Suprapubic skin (tissue), 4 donors: ENCODE measurements at regions not wholly inside any gene's neighbourhood (a gene's known extent, or its start where the extent isn't known, plus 50 kb on each side); places are given as distances from the start of the nearest gene placed in this dataset.
"Not testable (repeated sequence)": the region's sequence is repeated elsewhere in the genome, so short reads cannot be mapped to it uniquely, and the experiment has no call there.

Source experiments
- DNase-seq, 2 donors: peaks; one replicate each; pipeline ENCODE4 v3.0.0-alpha.2; 2019; ENCODE audit warnings: low spot score in 2 of 2
- H3K27ac ChIP-seq: fragments of 200-600 bp; sonication (generic); one replicate; pipeline ENCODE4 v1.5.1; 2019
- H3K27me3 ChIP-seq: fragments of 200-600 bp; sonication (generic); one replicate; pipeline ENCODE4 v1.5.1; 2019
- H3K36me3 ChIP-seq: fragments of 200-600 bp; sonication (generic); one replicate; pipeline ENCODE4 v1.5.1; 2019
- H3K4me1 ChIP-seq: fragments of 200-600 bp; sonication (generic); one replicate; pipeline ENCODE4 v1.5.1; 2019
- H3K4me3 ChIP-seq: fragments of 200-600 bp; sonication (generic); one replicate; pipeline ENCODE4 v1.5.1; 2019; ENCODE audit warnings: mild to moderate bottlenecking
- H3K9me3 ChIP-seq: fragments of 200-600 bp; sonication (generic); one replicate; pipeline ENCODE4 v1.5.1; 2019
- EP300 ChIP-seq: sonication (generic); formaldehyde crosslinking; IDR thresholded peaks from one replicate; pipeline ENCODE4 v1.6.1; 2017; ENCODE audit warnings: antibody characterized with exemption
- POLR2A ChIP-seq, 2 donors: fragments of 450-650 bp; IDR thresholded peaks; one replicate each; pipeline ENCODE4 v1.6.1; 2017; ENCODE audit warnings: antibody characterized with exemption in 2 of 2, mild to moderate bottlenecking in 2 of 2, moderate library complexity in 2 of 2
- POLR2AphosphoS5 ChIP-seq, 3 donors: sonication (generic); formaldehyde crosslinking; IDR thresholded peaks; one replicate each; pipeline ENCODE4 v1.6.1; 2017; ENCODE audit warnings: antibody characterized with exemption in 3 of 3
- WGBS: methylation state at CpG from one replicate; pipeline ENCODE4 v1.1.5; 2018; 5-methylcytosine and 5-hydroxymethylcytosine counted together
- TF ChIP-seq, protein P1 (sequence below), 2 donors: fragments of 200-600 bp in 1 of 2; fragments of 450-650 bp in 1 of 2; sonication (generic) in 1 of 2; IDR thresholded peaks; one replicate each; pipeline ENCODE4 v1.5.1; 2016 to 2019; ENCODE audit warnings: antibody characterized with exemption in 2 of 2, mild to moderate bottlenecking in 1 of 2, moderate library complexity in 1 of 2

- Histone ChIP-seq H3K36me3 (no peaks in the 10 kb centered on the region), H3K27ac (no peak overlapping the region), H3K9me3 (no peaks in the 10 kb centered on the region), H3K4me3 (no peak overlapping the region), H3K27me3 (no peaks in the 10 kb centered on the region), H3K4me1 (no peaks in the 10 kb centered on the region)
- TF ChIP-seq, protein P1, sequence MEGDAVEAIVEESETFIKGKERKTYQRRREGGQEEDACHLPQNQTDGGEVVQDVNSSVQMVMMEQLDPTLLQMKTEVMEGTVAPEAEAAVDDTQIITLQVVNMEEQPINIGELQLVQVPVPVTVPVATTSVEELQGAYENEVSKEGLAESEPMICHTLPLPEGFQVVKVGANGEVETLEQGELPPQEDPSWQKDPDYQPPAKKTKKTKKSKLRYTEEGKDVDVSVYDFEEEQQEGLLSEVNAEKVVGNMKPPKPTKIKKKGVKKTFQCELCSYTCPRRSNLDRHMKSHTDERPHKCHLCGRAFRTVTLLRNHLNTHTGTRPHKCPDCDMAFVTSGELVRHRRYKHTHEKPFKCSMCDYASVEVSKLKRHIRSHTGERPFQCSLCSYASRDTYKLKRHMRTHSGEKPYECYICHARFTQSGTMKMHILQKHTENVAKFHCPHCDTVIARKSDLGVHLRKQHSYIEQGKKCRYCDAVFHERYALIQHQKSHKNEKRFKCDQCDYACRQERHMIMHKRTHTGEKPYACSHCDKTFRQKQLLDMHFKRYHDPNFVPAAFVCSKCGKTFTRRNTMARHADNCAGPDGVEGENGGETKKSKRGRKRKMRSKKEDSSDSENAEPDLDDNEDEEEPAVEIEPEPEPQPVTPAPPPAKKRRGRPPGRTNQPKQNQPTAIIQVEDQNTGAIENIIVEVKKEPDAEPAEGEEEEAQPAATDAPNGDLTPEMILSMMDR (IDR thresholded peaks at IDR 0.05) = no peak
- TF ChIP-seq POLR2AphosphoS5 (IDR thresholded peaks at IDR 0.05) (no peak), EP300 (no peak), POLR2A (IDR thresholded peaks at IDR 0.05) (no peak)
- DNase-seq = no peak
- 90% methylated on average over 3 of the region's 3 CpGs for WGBS
Observed at GRCh38 chr13:71214357-71214756, 652.6 kb downstream of the DACH1 start.

DNA sequence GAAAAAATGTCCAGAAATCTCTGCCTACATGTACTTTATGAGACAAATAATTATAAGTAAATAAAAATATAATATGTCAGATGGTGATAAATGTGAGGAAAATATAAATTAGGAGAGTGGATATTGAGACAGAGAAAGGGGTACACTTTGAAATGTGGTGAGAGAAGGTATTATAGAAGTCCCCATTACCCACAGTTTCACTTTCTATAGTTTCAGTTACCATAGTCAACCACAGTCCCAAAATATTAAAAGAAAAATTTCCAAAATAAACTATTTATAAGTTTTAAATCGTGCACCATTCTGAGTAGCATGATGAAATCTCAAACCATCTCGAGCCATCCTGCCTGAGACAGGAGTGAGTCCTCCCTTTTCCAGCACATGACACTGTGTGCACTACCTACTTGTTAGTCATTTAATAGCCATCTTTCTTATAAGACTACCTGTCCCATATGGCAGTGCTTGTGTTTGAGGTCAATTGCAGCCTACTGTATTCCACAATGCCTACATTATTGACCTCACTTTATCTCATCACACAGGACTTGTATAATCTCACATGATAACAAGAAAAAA lies 653.7 kb downstream of the DACH1 start:
- H3K9me3 ChIP-seq = no peaks in the 10 kb centered on the region
- no peaks in the 10 kb centered on the region for H3K4me1 ChIP-seq
- no peak overlapping the region for H3K27ac ChIP-seq
- no peak for DNase-seq
- TF ChIP-seq POLR2A (IDR thresholded peaks at IDR 0.05) (no peak), EP300 (no peak), POLR2AphosphoS5 (IDR thresholded peaks at IDR 0.05) (no peak)
- TF ChIP-seq, protein P1 (IDR thresholded peaks at IDR 0.05) = no peak
- H3K27me3 ChIP-seq = no peaks in the 10 kb centered on the region
- no peak overlapping the region for H3K4me3 ChIP-seq
- H3K36me3 ChIP-seq = no peaks in the 10 kb centered on the region
- 89% methylated on average over 2 of the region's 2 CpGs for WGBS

DNA sequence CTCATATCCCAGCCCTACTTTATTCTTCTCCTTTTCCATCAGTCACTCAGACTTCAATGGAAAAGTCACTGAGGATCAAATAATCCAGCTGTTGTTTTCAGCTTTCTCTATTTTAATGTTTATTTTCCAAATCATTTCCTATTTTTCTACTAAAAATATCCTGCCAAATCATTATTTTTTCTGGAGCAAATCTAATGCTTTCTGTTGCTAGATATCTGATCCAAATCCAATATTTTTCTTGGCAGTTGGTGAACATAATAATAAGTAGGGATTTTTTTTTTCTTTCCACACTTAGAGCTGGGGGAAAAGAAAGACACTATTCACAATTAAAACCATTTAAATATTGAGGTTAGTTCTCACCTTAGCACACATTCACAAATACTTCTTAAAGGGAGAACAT lies 656.1 kb downstream of the DACH1 start:
- no peak overlapping the region for H3K4me3 ChIP-seq
- no peak for DNase-seq
- TF ChIP-seq, protein P1 (IDR thresholded peaks at IDR 0.05) = no peak
- TF ChIP-seq POLR2AphosphoS5 (IDR thresholded peaks at IDR 0.05) = no peak
- H3K27me3 ChIP-seq = no peaks in the 10 kb centered on the region
- no peaks in the 10 kb centered on the region for H3K9me3 ChIP-seq
- H3K36me3 ChIP-seq = no peaks in the 10 kb centered on the region
- no peak overlapping the region for H3K27ac ChIP-seq
- H3K4me1 ChIP-seq = no peaks in the 10 kb centered on the region

- H3K27ac ChIP-seq = no peak overlapping the region
- no peak for TF ChIP-seq EP300
- TF ChIP-seq POLR2AphosphoS5 (IDR thresholded peaks at IDR 0.05) = no peak
- TF ChIP-seq POLR2A (IDR thresholded peaks at IDR 0.05) = no peak
- TF ChIP-seq, protein P1 (IDR thresholded peaks at IDR 0.05) = no peak
- DNase-seq = no peak
- 85% methylated on average over 2 of the region's 2 CpGs for WGBS
- no peak overlapping the region for H3K4me3 ChIP-seq
- no peaks in the 10 kb centered on the region for H3K4me1 ChIP-seq
- H3K36me3 ChIP-seq = no peaks in the 10 kb centered on the region
- H3K27me3 ChIP-seq = no peaks in the 10 kb centered on the region
- H3K9me3 ChIP-seq = no peaks in the 10 kb centered on the region
Observed at GRCh38 chr13:71209217-71209616, 657.8 kb downstream of the DACH1 start.

- not testable (repeated sequence) for H3K27me3 ChIP-seq, H3K36me3 ChIP-seq, H3K4me1 ChIP-seq, H3K27ac ChIP-seq, H3K4me3 ChIP-seq, DNase-seq
- H3K9me3 ChIP-seq = peaks cover 17% of the 10 kb centered on the region
- WGBS = 88% methylated on average over 5 of the region's 7 CpGs
Observed at GRCh38 chr13:71184583-71184982, 682.4 kb downstream of the DACH1 start.

GRCh38 chr13:71183352-71183751 lies 683.7 kb downstream of the DACH1 start:
- H3K4me3 ChIP-seq, H3K27me3 ChIP-seq, DNase-seq, H3K4me1 ChIP-seq, H3K36me3 ChIP-seq, H3K27ac ChIP-seq: not testable (repeated sequence)
- H3K9me3 ChIP-seq = peaks cover 17% of the 10 kb centered on the region
- WGBS = 81% methylated on average over 1 of the region's 1 CpG
